ENCODE measurements at regions not wholly inside any gene's neighbourhood (a gene's known extent, or its start where the extent isn't known, plus 50 kb on each side); places are given as distances from the start of the nearest gene placed in this dataset.
"Not testable (repeated sequence)": the region's sequence is repeated elsewhere in the genome, so short reads cannot be mapped to it uniquely, and the experiment has no call there.

GRCh38 chr3:30455112-30455511 lies 151.3 kb upstream of the TGFBR2 start:
- TF ChIP-seq CTCF, POLR2AphosphoS5, POLR2A (IDR thresholded peaks at IDR 0.05): not testable (repeated sequence)
